Keratinocyte (primary cell): ENCODE measurements at regions not wholly inside any gene's neighbourhood (a gene's known extent, or its start where the extent isn't known, plus 50 kb on each side); places are given as distances from the start of the nearest gene placed in this dataset.

Experiments used
- EZH2 ChIP-seq: IDR thresholded peaks from one replicate; pipeline ENCODE4 v1.6.1; 2012; ENCODE audit warnings: inconsistent platforms, mild to moderate bottlenecking, low read length, moderate library complexity
- TF ChIP-seq, protein P1 (sequence below), 3 experiments: IDR thresholded peaks in 1 of 3; conservative IDR thresholded peaks in 1 of 3; optimal IDR thresholded peaks in 1 of 3; 2 replicates in 2 of 3; 3 replicates in 1 of 3; pipeline versions ENCODE3 to v1.5.1; 2011; ENCODE audit warnings: low read length in 3 of 3, mild to moderate bottlenecking in 3 of 3, moderate library complexity in 2 of 3, control low read depth in 1 of 3, inconsistent platforms in 1 of 3; ENCODE audit not compliant: insufficient read depth in 2 of 3; ENCODE audit errors: extremely low read depth in 1 of 3

DNA sequence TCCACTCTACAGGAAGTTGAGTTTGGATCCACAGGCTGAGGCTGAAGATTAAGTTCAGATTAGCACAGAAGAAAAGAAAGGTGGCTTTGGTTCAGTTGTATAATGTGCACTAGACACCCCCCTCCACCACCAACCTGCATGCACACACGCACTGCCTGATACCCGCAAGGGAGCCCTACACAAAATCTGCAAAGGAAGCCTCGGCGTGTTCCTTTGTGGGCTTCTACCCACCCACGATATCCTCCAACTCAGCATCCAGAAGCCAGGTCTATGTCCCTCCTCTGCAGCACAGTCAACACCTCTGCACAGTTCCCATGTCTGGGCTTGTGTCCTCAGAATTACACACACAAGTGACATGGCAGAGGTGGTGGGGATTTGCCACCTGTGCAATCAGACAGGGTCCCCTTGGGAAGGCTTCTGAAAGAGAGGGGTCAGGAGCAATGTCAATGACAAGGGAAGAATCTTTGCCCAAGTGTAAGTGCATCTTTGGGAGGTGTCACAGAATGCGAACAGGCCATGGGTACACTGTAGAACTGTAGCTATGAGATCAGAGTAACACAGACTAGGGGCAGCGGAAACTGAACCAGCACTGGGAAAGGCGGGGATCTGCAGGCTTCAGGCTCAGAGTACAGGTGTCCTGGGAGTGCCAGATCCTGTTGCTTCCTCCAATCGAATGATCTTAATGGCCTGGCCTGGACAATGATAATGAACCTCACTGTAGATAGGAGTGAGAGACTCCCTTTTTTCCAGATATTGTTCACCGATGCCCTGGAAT lies 148.6 kb upstream of the ETV3 start:
- TF ChIP-seq, protein P1, sequence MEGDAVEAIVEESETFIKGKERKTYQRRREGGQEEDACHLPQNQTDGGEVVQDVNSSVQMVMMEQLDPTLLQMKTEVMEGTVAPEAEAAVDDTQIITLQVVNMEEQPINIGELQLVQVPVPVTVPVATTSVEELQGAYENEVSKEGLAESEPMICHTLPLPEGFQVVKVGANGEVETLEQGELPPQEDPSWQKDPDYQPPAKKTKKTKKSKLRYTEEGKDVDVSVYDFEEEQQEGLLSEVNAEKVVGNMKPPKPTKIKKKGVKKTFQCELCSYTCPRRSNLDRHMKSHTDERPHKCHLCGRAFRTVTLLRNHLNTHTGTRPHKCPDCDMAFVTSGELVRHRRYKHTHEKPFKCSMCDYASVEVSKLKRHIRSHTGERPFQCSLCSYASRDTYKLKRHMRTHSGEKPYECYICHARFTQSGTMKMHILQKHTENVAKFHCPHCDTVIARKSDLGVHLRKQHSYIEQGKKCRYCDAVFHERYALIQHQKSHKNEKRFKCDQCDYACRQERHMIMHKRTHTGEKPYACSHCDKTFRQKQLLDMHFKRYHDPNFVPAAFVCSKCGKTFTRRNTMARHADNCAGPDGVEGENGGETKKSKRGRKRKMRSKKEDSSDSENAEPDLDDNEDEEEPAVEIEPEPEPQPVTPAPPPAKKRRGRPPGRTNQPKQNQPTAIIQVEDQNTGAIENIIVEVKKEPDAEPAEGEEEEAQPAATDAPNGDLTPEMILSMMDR (optimal IDR thresholded peaks at IDR 0.05 in 1 of 3, IDR thresholded peaks at IDR 0.05 in 1 of 3, conservative IDR thresholded peaks at IDR 0.05 in 1 of 3; ENCODE audit: extremely low read depth in 1 of 3, insufficient read depth in 2 of 3, low read length in 3 of 3): no peak
- TF ChIP-seq EZH2: no peak
